ENCODE measurements at regions not wholly inside any gene's neighbourhood (a gene's known extent, or its start where the extent isn't known, plus 50 kb on each side); places are given as distances from the start of the nearest gene placed in this dataset.

DNA sequence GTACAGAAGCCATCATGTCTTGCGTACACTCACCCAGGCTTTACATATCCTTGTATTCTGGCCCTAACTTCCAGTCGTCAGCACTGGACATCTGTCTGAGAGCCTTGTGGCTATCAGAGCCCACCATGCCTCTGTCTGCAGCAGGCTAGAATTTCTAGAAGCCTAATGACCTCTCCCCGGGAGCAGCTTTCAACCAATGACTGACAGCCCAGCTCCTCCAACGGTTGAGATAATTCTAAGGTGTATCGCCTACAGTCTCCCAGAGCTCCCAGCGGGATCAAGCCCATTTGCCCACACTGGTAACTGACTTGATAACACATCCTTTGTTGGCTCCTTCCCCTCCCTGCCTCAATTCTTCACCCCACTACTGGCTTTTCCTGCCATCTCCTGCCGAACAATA, 562.8 kb downstream of the BCOR start:
- ATAC-seq (ENCODE audit: low FRiP score): no peak
- no peak for TF ChIP-seq CTCF (IDR thresholded peaks at IDR 0.05)
- no peak for DNase-seq (ENCODE audit: low spot score)

- no peak for TF ChIP-seq CTCF (IDR thresholded peaks at IDR 0.05)
- ATAC-seq (ENCODE audit: low FRiP score) (no peak), DNase-seq (ENCODE audit: low spot score) (no peak)
These were observed 561.5 kb downstream of the BCOR start for GRCh38 chrX:39536211-39536610.

GRCh38 chrX:39541881-39542280, 555.9 kb downstream of the BCOR start:
- no peak for ATAC-seq (ENCODE audit: low FRiP score)
- no peak for DNase-seq (ENCODE audit: low spot score)
- TF ChIP-seq CTCF (IDR thresholded peaks at IDR 0.05): no peak

GRCh38 chrX:39542316-39542715, 555.4 kb downstream of the BCOR start:
- no peak for TF ChIP-seq CTCF (IDR thresholded peaks at IDR 0.05)
- no peak for DNase-seq (ENCODE audit: low spot score)
- ATAC-seq (ENCODE audit: low FRiP score): no peak

DNA sequence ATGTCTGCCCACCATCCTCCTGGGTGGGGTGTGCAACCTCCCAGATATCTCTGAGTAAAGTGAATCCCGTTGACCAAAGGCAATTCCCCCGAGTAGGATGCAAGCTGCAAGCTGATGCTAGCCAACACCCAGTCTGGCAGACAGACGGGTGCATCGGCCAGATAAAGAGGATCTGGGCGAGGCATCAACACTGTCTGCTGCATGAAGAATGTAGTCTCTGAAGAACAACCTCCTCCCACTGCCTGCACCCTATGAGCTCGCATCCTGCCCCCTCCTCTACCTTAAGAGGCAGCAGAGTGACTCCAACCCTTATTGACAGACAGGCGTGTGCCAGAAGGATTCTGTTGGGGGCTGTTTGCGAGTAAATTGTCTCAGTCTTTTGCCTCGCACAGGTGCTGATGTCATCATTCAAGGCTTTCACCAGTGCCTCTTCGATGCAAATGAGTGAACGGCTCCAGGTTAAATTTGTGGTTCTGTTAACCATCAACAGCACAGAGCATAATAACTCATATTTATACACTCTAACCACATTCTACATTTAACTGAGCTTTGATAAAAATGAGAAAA, 546.9 kb downstream of the BCOR start:
- DNase-seq (ENCODE audit: low spot score) (no peak), ATAC-seq (ENCODE audit: low FRiP score) (no peak)
- TF ChIP-seq CTCF (IDR thresholded peaks at IDR 0.05): no peak

DNA sequence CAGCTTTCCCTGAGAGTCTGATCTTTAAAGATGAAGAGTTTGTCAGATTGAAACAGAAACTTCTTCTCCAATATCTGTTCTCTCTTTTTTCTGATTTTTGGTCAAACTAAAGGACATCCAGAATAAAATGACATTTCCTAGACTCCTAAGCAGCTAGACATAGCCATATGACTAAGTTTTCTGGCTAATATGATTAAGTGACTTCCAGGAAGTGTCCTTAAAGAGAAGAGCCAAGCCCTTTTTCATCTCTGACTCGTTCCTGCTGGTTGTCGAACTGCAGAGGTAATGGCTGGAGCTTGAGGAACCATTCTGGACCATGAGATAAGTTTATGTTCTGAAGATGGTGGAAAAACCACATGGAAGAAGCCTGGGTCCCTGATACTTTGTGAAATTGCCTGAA, 546.0 kb downstream of the BCOR start:
- TF ChIP-seq CTCF (IDR thresholded peaks at IDR 0.05): no peak
- DNase-seq (ENCODE audit: low spot score): no peak
- ATAC-seq (ENCODE audit: low FRiP score): no peak

DNA sequence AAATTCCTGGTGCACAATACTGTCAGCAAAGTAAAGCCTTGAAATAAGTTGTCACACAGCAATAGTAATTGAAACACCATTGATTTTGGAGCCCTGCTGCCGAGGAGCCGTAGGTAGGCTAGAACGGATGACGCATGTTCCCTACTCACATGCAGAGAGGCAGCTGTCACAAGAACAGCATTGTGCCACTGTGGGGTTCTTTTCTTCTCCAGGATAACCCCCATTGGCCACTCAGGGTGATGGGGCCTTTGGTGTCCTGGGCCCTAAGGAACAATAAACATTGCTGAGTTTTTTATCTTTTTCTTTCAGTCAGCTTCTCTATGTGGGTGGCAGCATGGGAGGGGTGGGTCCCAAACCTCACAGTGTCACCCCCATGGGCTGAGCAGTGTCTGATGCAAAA, 542.3 kb downstream of the BCOR start:
- TF ChIP-seq CTCF (IDR thresholded peaks at IDR 0.05): no peak
- ATAC-seq (ENCODE audit: low FRiP score): no peak
- no peak for DNase-seq (ENCODE audit: low spot score)
